ENCODE measurements at regions not wholly inside any gene's neighbourhood (a gene's known extent, or its start where the extent isn't known, plus 50 kb on each side); places are given as distances from the start of the nearest gene placed in this dataset.

DNA sequence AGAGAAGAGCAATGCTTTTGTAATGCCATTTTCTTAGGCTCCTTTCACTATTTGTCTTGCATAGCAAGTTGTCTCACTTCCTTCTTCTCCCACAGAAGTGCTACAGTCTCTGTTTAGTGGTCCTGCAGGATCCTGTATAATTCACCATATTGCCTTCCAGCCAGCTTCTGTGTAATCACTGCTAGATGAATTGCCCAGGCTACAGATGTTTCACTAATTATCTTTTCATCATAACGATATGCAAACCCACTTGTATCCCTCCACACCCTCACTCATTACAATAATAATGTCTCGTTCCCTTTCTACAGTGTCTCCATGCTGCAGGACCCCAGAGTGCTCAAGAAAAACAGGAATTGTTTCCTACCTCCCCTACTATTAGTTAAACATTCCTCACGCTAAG lies 402.9 kb downstream of the TBL1XR1 start:
- peaks cover 11% of the 10 kb centered on the region for H3K4me1 ChIP-seq (ENCODE audit: insufficient read depth)
- H3K27ac ChIP-seq = no peak overlapping the region
- no peaks in the 10 kb centered on the region for H3K79me2 ChIP-seq
- no peaks in the 10 kb centered on the region for H3K27me3 ChIP-seq
- H3K4me2 ChIP-seq = no peak overlapping the region
- H3K9me3 ChIP-seq (ENCODE audit: low read depth) = no peaks in the 10 kb centered on the region
- H3K36me3 ChIP-seq (replicated peaks; ENCODE audit: insufficient read depth, low read depth) = no peaks in the 10 kb centered on the region
- WGBS (ENCODE audit: low lambda C conversion rate, missing lambda C conversion rate) = 71% methylated on average over 3 of the region's 3 CpGs
- TF ChIP-seq, protein P1, sequence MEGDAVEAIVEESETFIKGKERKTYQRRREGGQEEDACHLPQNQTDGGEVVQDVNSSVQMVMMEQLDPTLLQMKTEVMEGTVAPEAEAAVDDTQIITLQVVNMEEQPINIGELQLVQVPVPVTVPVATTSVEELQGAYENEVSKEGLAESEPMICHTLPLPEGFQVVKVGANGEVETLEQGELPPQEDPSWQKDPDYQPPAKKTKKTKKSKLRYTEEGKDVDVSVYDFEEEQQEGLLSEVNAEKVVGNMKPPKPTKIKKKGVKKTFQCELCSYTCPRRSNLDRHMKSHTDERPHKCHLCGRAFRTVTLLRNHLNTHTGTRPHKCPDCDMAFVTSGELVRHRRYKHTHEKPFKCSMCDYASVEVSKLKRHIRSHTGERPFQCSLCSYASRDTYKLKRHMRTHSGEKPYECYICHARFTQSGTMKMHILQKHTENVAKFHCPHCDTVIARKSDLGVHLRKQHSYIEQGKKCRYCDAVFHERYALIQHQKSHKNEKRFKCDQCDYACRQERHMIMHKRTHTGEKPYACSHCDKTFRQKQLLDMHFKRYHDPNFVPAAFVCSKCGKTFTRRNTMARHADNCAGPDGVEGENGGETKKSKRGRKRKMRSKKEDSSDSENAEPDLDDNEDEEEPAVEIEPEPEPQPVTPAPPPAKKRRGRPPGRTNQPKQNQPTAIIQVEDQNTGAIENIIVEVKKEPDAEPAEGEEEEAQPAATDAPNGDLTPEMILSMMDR (IDR thresholded peaks at IDR 0.05; ENCODE audit: poor library complexity) = no peak
- TF ChIP-seq EZH2phosphoT487 (IDR thresholded peaks at IDR 0.05; ENCODE audit: low read depth, severe bottlenecking, unreplicated experiment) (no peak), EZH2 (IDR thresholded peaks at IDR 0.05; ENCODE audit: borderline replicate concordance) (no peak)
- H3K9me2 ChIP-seq (replicated peaks; ENCODE audit: insufficient read depth) = no peaks in the 10 kb centered on the region
- no peak overlapping the region for H2AFZ ChIP-seq
- H4K20me1 ChIP-seq (ENCODE audit: insufficient read depth, poor library complexity, severe bottlenecking) = no peaks in the 10 kb centered on the region
- no peak overlapping the region for H3K4me3 ChIP-seq
- no peak for DNase-seq (ENCODE audit: low spot score)

DNA sequence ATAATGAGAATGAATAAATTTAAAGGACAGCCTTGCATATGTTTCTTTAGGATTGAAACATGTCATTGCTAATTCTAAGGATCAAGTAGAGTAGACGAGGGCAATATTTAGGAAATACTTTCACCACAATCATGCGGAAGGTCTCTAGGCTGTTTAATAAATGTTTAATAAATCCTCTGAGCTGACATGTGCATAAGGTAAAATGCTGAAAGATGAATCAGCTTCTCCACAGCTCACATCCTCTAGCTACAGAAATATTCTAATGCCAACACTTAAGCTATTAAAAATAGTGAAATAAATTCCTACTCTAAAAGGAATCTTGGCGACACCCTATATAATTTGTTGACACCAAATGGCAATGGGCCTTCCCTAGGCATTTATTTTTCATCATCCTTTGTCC lies 407.3 kb downstream of the TBL1XR1 start:
- WGBS (ENCODE audit: low lambda C conversion rate, missing lambda C conversion rate) = 85% methylated on average over 3 of the region's 3 CpGs
- no peak overlapping the region for H3K4me2 ChIP-seq
- no peaks in the 10 kb centered on the region for H3K4me1 ChIP-seq (ENCODE audit: insufficient read depth)
- H4K20me1 ChIP-seq (ENCODE audit: insufficient read depth, poor library complexity, severe bottlenecking) = no peaks in the 10 kb centered on the region
- TF ChIP-seq EZH2phosphoT487 (IDR thresholded peaks at IDR 0.05; ENCODE audit: low read depth, severe bottlenecking, unreplicated experiment) (no peak), EZH2 (IDR thresholded peaks at IDR 0.05; ENCODE audit: borderline replicate concordance) (no peak)
- TF ChIP-seq, protein P1 (IDR thresholded peaks at IDR 0.05; ENCODE audit: poor library complexity) = no peak
- H3K79me2 ChIP-seq = no peaks in the 10 kb centered on the region
- no peak overlapping the region for H2AFZ ChIP-seq
- no peaks in the 10 kb centered on the region for H3K36me3 ChIP-seq (replicated peaks; ENCODE audit: insufficient read depth, low read depth)
- no peaks in the 10 kb centered on the region for H3K9me2 ChIP-seq (replicated peaks; ENCODE audit: insufficient read depth)
- no peak overlapping the region for H3K4me3 ChIP-seq
- H3K27me3 ChIP-seq = no peaks in the 10 kb centered on the region
- no peak for DNase-seq (ENCODE audit: low spot score)
- H3K27ac ChIP-seq = no peak overlapping the region
- H3K9me3 ChIP-seq (ENCODE audit: low read depth) = no peaks in the 10 kb centered on the region

DNA sequence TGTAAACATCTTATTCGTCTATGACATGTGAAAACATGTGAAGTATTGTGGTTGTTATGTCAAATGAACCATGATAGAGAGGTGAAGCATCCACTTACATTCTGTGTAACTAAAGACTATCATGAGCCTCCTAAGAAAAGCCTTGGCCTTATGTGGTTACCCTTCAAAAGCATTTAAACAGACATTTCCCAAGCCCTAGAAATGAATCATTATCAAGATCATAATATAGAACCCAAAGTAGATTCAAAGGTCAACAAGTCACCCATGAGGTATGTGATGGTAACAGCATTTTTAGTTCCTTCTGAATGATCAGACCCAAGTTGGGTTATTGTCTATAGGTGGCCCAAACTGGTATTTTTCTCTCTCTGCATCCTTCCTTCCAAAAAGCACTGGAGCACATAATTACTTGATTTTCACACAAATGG lies 408.0 kb downstream of the TBL1XR1 start:
- no peaks in the 10 kb centered on the region for H3K27me3 ChIP-seq

More for the DNA sequence above, 408.0 kb downstream of the TBL1XR1 start:
- no peak for DNase-seq (ENCODE audit: low spot score)
- H3K36me3 ChIP-seq (replicated peaks; ENCODE audit: insufficient read depth, low read depth) = no peaks in the 10 kb centered on the region
- no peaks in the 10 kb centered on the region for H3K9me2 ChIP-seq (replicated peaks; ENCODE audit: insufficient read depth)
- H4K20me1 ChIP-seq (ENCODE audit: insufficient read depth, poor library complexity, severe bottlenecking) = no peaks in the 10 kb centered on the region
- H3K4me1 ChIP-seq (ENCODE audit: insufficient read depth) = no peaks in the 10 kb centered on the region
- no peak overlapping the region for H3K4me2 ChIP-seq
- H3K9me3 ChIP-seq (ENCODE audit: low read depth) = no peaks in the 10 kb centered on the region
- no peak overlapping the region for H3K4me3 ChIP-seq
- no peaks in the 10 kb centered on the region for H3K79me2 ChIP-seq
- WGBS (ENCODE audit: low lambda C conversion rate, missing lambda C conversion rate) = 94% methylated on average over 1 of the region's 1 CpG
- no peak overlapping the region for H2AFZ ChIP-seq
- H3K27ac ChIP-seq = no peak overlapping the region
- TF ChIP-seq EZH2phosphoT487 (IDR thresholded peaks at IDR 0.05; ENCODE audit: low read depth, severe bottlenecking, unreplicated experiment) (no peak), EZH2 (IDR thresholded peaks at IDR 0.05; ENCODE audit: borderline replicate concordance) (no peak)
- TF ChIP-seq, protein P1 (IDR thresholded peaks at IDR 0.05; ENCODE audit: poor library complexity) = no peak

All from hepatocyte (in vitro differentiated cells).